HG03460 (cell line): ENCODE measurements at regions not wholly inside any gene's neighbourhood (a gene's known extent, or its start where the extent isn't known, plus 50 kb on each side); places are given as distances from the start of the nearest gene placed in this dataset.

Source experiments
- ATAC-seq: cut with Tn5 transposase; IDR thresholded peaks from one replicate; pipeline ENCODE4 v1.9.1; 2021; ENCODE audit not compliant: unreplicated experiment

DNA sequence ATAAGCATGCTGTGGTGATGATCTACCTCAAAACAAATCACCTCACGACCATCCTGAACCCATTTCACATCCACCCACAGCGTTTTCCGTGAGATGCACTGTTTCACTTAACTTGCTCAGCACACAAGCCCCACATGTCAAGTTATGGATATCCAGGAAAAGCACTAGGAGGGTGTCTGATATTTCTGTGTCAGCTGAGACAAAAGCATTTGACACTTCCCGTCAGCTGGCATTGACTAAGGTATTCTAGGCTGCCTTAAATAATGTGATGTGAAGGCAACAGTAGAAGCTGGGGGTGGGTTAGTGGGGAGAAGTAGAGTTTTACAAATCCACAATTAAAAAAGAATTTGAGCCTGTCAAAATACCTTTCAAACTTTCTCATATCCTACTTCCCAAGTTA is 68.7 kb upstream of the MDFIC start:
- no peak for ATAC-seq

DNA sequence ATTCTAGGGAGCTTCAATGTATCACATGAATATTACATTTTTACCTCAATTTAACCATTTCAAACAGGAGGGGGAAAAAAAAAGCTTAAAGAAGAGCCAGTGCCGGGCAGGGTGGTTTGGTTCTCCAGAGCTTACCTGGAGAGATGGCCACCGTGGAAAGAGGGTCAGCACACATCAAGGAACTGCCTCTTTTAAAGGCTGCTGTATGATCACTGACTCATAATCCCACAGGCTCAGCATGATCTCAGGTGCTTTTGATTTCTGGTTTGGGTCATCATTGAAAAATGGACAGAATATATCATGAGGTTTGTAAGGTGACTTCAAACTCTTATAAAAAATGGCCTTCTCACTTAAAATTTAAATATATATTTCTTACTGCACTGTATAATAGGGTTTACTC is 67.5 kb upstream of the MDFIC start:
- ATAC-seq = no peak

DNA sequence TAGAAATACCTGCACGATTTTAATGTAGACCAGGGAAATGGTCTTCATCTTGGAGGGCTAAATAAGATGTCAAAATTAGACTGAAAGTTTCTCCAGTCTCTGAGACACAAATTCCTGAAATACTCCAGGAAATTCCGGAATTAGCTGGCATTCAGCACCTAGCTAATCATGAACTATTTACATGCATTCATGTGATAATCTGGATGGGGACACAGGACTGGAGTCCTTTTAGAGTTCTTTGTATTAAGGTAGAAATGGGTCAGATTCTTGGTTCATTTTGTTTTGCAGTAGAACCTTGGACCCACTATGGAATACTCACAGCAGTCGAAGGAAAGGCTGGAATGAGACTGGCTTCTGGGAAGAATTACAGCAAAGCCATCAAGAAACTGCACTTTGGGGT is 65.3 kb upstream of the MDFIC start:
- ATAC-seq = no peak

DNA sequence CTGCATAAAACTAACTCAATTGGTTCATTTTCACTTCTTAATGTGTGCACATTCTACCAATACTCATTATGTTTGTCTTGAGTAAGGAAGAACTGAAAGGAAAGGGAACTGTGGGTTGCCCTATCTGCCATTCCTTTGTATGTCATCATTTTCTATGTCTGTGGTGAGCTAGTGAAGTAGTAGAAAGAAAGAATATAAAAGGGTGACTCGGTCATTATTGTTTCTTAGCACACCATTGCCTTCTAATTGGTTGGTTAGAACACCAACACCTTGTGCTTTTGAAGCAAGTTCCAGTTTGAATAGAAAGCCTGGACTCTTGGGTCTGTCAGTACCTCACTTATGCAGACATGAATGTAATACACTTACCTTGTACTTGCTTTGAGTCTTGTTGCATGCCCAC is 64.3 kb upstream of the MDFIC start:
- no peak for ATAC-seq

DNA sequence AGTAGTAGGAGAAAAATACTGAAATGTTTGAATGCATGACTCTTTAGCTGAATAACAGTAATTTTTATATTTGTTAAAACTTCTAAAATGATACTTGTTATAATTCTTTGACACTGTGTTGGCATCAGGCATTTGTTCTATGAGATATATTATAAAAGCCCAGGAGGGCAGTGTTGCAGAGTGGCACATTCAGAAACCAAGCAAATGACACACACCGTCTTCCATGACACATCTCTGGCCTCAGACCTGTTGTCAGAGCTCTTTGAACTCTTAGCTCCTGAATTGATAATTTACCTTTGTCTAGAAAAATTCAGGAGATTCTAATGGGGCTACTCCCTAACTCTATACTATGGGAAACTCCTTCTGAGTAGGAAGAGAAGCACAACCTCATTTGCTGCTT is 62.4 kb upstream of the MDFIC start:
- ATAC-seq = no peak

DNA sequence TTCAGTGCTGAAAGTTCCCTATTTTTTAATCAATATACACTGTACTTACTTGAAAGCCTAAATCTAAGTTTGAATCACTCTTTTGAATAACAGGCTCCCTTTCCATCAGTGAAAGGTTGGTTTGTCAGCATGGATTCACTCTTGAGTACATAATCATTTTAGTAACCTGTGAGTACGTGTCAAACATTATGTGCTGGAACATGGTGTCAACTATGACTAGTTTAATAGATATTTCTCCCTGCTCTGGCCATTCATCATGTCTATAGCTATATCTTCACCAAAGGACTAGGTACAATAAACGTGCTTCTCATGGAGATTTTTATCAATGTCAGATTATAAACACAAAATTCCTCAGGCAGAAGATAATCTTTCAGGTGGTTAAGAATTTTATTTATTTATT is 61.7 kb upstream of the MDFIC start:
- no peak for ATAC-seq

DNA sequence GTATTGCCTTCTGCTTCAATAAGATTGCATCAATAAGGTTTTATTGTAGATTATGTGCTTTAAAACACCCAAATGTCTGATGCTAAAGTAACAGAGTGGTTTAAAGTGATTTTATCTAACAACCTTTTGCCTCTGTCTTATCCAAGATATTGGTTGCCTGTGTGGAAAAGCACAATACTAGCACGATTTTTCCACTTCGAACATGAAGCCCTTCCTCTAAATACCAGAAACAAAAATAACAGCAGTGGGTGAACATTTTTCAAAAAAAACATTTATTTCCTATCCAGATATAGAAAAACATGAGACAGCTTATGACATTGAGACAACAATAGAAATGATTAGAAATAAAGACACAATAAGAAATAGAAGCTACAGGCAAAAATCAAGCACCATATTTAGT is 59.5 kb upstream of the MDFIC start:
- no peak for ATAC-seq

DNA sequence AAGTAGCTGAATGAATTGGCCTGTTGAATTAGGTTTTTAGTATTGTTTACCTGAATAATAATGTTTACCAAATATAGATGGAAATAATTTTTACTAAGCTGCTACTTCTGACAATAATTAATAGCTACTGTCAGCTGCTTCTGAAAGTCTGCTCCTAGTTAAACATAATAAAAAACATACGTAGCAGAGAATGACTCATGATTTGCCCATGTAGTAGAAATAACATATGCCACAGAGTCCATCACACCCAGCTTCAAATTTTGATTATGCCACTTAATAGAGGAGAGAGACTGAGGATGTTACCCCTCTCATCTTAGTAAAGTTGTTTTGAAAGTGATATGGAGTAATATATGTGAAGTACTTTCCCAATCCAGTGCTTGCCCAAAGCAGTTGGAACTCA is 57.6 kb upstream of the MDFIC start:
- ATAC-seq = no peak

DNA sequence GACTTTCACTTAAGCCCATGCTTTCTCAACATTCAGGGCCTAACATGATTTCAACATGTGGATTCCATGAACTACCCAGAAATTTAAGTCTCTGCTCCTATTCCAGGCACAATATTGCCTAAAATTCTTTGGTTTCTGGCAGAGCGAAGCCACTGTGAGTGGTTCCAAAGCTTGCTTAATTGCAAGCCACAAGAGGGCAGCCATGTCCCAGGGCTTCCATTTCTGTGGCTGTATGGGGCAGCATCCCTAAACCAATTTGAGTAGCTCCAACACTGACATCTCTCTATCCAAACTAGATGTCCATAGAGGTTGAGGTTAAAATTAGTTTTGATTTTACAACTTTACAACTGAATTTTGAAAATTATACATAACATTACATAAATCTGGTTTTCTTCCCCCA is 56.3 kb upstream of the MDFIC start:
- peak; percentile 92 for ATAC-seq
